GM10266 (cell line): ENCODE measurements at regions not wholly inside any gene's neighbourhood (a gene's known extent, or its start where the extent isn't known, plus 50 kb on each side); places are given as distances from the start of the nearest gene placed in this dataset.
A peak's percentile ranks its signal among the peaks of the same experiment; 100 is the strongest.

Experiments used
- DNase-seq: peaks from one replicate; pipeline ENCODE4 v3.0.0; 2012; ENCODE audit errors: extremely low spot score
- TF ChIP-seq, protein P1 (sequence below): IDR thresholded peaks from 2 replicates; pipeline ENCODE4 v1.5.1; 2012; ENCODE audit warnings: mild to moderate bottlenecking, low read depth; ENCODE audit not compliant: control insufficient read depth, insufficient read depth; ENCODE audit errors: missing control alignments

DNA sequence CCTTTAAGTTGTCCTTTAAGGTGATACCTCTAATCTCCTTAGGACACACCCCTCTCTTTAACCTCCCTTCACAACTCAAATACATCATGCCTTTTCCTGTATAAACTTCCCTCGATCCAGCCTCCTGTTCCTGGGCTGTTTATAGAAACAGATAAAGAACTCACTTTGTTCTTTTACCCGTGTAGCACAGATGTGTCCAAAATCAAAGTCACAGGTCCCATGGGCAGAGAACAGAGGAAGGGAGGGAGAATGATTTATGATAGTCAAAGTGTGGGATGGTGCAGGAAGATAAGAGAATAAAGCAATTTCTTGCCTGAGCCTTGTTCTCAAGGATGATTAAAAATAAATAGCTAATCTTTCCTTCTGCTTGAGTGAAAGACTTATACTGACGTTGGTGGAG lies 50.3 kb upstream of the CABCOCO1 start:
- TF ChIP-seq, protein P1, sequence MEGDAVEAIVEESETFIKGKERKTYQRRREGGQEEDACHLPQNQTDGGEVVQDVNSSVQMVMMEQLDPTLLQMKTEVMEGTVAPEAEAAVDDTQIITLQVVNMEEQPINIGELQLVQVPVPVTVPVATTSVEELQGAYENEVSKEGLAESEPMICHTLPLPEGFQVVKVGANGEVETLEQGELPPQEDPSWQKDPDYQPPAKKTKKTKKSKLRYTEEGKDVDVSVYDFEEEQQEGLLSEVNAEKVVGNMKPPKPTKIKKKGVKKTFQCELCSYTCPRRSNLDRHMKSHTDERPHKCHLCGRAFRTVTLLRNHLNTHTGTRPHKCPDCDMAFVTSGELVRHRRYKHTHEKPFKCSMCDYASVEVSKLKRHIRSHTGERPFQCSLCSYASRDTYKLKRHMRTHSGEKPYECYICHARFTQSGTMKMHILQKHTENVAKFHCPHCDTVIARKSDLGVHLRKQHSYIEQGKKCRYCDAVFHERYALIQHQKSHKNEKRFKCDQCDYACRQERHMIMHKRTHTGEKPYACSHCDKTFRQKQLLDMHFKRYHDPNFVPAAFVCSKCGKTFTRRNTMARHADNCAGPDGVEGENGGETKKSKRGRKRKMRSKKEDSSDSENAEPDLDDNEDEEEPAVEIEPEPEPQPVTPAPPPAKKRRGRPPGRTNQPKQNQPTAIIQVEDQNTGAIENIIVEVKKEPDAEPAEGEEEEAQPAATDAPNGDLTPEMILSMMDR: no peak
- no peak for DNase-seq

DNA sequence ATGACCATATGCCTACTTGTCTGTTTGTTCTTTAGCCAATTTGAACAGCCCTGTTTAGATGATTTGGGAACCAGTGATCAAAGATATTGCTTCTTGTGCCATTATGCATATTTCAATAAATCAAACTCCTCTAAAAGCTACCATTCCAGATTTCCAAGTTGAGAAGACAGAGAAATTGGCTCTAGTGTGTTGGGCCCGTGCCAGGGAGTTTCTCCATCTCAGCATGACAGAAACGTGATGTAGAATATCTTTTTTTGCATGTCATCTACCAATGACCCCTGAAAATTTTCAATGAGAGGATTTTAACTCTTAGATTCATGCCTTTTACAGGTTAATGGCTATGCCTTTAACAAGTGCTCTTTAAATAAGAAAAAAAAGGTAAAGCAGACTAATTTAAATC lies 50.7 kb upstream of the CABCOCO1 start:
- DNase-seq: no peak
- TF ChIP-seq, protein P1: no peak

DNA sequence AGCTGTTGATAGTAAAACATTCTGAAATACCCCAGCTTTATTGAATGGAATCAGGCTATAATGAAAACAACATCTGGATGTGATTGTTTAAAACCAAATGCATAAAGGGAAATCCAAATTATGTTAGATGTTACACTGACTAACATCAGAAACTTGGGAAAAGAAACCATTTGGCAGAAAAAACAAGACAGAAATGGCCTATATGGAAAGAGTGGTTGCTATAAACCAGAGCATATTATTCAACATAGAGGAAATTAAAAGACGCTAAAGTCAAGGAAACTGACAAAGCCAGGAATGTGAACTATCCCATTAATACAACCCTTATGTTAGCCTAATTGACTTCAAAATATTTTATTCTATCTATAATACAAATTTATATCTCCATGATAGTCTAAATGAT lies 53.0 kb upstream of the CABCOCO1 start:
- TF ChIP-seq, protein P1: no peak

DNA sequence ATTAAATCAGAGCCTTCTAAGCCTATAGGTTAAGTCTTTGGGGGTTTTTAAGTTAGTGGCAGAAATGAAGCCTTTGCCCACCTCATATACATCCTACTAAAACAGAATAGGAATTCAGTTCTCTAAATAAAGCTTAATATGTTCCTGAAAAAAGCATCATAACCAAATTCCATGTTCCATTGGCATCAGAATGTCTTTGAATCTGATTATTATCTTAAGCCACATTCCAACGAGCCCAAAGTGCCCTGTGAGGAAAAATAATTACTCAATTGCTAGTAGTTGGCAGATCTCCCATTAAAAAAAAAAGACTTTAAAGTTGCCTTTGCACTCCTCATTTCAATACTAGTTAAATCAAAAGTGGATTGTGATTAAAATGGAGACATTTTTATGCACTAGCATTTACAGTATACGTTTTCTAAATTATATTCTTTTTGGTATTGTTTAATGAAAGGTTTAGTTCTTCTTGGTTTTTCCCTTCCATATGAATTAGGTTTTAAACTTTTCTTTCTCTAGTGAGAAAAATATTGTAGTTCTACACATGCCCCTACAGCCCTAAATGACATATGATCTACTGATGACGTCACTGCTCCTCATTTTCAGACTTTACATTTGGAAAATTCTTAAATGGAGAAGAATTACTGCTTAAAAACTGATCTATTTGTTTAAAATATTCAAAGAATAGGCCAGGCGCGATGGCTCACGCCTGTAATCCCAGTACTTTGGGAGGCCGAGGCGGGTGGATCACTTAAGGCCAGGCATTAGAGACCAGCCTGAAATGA lies 54.3 kb upstream of the CABCOCO1 start:
- TF ChIP-seq, protein P1: no peak
- no peak for DNase-seq

More for the DNA sequence above, 53.0 kb upstream of the CABCOCO1 start:
- no peak for DNase-seq

DNA sequence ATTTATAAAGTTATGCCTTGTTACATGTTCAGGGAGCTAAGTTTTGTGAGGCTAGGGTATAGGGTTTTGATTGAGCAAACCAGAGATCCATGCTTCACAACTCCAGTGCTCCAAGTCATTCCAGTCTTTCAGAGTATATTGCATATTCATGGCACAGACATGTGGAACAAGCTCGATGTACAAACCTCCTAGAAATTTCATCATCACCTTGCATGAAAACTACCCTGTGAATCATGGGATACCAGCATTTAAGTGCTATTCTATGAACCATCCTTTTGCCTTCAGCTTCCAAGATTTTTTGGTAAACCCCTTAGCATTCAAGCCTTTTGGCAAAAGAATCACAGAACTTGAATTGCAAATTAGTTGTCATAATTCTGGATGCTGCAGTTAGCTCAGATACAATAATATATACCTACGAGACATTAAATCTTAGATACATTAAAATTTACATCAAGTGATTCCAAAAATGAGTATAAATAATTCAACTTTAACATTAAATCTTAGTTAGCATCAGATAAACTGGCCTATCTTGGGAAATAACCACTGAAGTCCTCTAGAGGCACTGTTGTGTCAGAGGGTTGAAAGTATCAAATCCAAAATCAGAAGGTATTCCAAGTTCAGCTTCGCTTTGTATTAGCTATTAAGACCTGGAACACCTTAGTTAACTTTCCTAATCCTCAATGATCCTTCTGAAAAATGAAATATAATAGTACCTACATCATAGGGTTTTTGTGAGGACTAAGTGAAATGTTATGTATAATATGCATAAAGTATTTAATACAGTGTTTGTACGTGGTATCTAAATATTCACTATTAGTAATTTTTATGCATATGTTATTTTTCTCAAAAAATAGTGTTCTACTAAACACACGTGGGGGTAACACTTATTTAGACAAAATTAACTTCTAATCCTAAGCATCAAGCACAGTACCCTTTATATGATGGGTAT lies 55.5 kb upstream of the CABCOCO1 start:
- DNase-seq: no peak
- TF ChIP-seq, protein P1: peak; percentile 31

DNA sequence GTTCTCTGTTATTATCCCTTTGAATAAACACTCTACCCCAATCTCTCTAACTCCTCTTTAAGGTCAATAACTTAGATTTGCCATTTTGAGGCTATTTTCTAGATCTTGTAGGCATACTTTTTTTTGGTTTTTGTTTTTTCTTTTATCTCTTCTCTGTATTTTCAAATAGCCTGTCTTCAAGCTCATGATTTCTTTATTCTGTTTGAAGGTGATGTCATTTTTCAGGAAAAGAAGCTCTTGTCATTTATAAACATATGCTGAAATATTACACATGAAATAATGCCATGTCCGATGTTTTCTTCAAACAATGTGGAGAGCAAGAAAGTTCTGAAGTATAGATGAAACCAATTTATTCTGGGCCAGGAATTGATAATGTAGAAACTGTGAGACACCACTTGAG lies 57.5 kb upstream of the CABCOCO1 start:
- DNase-seq: no peak
- TF ChIP-seq, protein P1: no peak

DNA sequence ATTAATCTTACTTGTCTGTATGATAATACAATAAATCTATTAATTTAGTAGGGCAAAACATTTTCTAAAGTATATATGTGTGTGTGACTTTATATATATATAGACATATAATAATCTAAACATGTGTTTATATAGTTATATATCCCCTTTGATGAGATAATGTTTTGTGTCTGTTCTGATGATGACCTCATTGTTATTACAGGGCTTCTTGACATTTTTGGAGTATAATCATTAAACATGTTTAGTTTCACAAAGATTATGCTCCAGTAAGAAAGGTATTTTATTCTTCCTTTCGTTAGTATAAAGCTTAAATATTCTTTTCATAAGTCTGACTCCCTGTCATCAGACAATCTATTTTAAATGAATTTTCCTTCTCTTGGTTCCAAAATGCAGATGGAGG lies 62.3 kb upstream of the CABCOCO1 start:
- DNase-seq: no peak
- TF ChIP-seq, protein P1: no peak
